Glutamatergic neuron (in vitro differentiated cells): ENCODE measurements at regions not wholly inside any gene's neighbourhood (a gene's known extent, or its start where the extent isn't known, plus 50 kb on each side); places are given as distances from the start of the nearest gene placed in this dataset.

Experiments
- DNase-seq: peaks from one replicate; pipeline ENCODE4 v3.0.0; 2022
- H3K27ac Mint-ChIP-seq: one replicate; pipeline ENCODE4 v1.8.0; 2020; ENCODE audit warnings: mild to moderate bottlenecking, mixed read lengths, inconsistent platforms; ENCODE audit not compliant: unreplicated experiment
- H3K27me3 Mint-ChIP-seq: one replicate; pipeline ENCODE4 v1.8.0; 2020; ENCODE audit warnings: mild to moderate bottlenecking, moderate library complexity, mixed read lengths, inconsistent platforms; ENCODE audit not compliant: unreplicated experiment
- H3K36me3 Mint-ChIP-seq: one replicate; pipeline ENCODE4 v1.8.0; 2020; ENCODE audit warnings: mild to moderate bottlenecking, mixed read lengths, inconsistent platforms; ENCODE audit not compliant: unreplicated experiment
- H3K4me1 Mint-ChIP-seq: one replicate; pipeline ENCODE4 v1.8.0; 2020; ENCODE audit warnings: mild to moderate bottlenecking, low read depth, mixed read lengths, inconsistent platforms; ENCODE audit not compliant: unreplicated experiment
- H3K4me3 Mint-ChIP-seq: one replicate; pipeline ENCODE4 v1.8.0; 2020; ENCODE audit warnings: mild to moderate bottlenecking, mixed read lengths, inconsistent platforms; ENCODE audit not compliant: unreplicated experiment
- H3K9me3 Mint-ChIP-seq: one replicate; pipeline ENCODE4 v1.8.0; 2020; ENCODE audit warnings: mild to moderate bottlenecking, moderate library complexity, mixed read lengths, inconsistent platforms; ENCODE audit not compliant: unreplicated experiment
- TF ChIP-seq, protein P1 (sequence below): fragments of 200-600 bp; sonication (generic); IDR thresholded peaks from one replicate; pipeline ENCODE4 v1.5.0; 2021; ENCODE audit not compliant: partially characterized antibody, unreplicated experiment

DNA sequence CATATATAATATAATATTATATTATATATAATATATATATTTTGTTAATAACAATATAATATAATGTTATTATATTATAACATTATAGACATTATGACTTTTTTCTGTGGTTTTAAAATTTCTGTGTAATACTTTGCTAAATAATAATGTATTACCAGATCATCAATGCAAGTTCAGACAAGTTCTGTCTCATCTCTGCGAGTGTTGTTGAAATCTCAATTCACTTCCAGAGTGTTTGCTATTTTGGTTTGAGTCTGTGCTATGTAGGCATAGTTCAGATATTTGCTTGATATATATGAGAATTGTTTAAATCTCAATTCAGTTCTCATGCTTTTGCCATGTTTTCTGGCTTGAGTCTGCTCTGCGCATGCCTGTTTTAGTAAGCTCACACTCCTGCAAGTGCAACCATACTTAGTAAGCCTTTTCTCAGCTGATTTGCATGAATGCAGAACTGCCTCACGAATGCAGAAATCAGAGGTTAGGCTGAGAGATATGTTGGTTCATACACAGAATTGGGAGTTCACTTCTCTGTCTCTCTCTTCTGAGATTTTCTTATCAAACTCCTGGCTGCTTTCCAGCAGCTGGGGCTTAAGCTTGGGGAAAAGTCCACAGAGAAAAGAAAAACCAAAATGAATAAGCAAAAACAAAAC lies 830.2 kb upstream of the SORCS1 start:
- Mint-ChIP-seq H3K9me3 (no peaks in the 10 kb centered on the region), H3K4me3 (no peak overlapping the region), H3K36me3 (no peaks in the 10 kb centered on the region), H3K27me3 (peaks cover 1% of the 10 kb centered on the region), H3K27ac (no peak overlapping the region), H3K4me1 (no peaks in the 10 kb centered on the region)
- no peak for DNase-seq
- TF ChIP-seq, protein P1, sequence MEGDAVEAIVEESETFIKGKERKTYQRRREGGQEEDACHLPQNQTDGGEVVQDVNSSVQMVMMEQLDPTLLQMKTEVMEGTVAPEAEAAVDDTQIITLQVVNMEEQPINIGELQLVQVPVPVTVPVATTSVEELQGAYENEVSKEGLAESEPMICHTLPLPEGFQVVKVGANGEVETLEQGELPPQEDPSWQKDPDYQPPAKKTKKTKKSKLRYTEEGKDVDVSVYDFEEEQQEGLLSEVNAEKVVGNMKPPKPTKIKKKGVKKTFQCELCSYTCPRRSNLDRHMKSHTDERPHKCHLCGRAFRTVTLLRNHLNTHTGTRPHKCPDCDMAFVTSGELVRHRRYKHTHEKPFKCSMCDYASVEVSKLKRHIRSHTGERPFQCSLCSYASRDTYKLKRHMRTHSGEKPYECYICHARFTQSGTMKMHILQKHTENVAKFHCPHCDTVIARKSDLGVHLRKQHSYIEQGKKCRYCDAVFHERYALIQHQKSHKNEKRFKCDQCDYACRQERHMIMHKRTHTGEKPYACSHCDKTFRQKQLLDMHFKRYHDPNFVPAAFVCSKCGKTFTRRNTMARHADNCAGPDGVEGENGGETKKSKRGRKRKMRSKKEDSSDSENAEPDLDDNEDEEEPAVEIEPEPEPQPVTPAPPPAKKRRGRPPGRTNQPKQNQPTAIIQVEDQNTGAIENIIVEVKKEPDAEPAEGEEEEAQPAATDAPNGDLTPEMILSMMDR = no peak

DNA sequence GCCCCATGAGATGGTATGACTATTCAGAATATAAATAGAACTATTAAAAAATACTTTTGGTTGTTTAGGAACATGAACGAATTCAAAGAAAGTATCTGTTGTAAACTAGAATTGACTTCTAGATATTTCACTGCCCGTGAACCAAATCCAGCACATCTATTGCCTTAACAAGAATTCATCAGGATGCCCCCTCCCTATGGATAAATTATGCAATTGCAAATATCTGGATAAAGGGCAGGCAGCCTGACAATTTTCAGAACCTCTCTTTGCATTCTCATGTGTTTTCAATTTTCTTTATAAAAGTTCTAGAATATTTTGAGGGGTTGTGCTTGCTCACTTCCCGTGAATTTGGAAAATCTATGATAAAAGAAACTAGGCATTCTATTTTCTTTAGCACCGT lies 822.1 kb upstream of the SORCS1 start:
- TF ChIP-seq, protein P1 = no peak
- no peaks in the 10 kb centered on the region for H3K36me3 Mint-ChIP-seq

DNA sequence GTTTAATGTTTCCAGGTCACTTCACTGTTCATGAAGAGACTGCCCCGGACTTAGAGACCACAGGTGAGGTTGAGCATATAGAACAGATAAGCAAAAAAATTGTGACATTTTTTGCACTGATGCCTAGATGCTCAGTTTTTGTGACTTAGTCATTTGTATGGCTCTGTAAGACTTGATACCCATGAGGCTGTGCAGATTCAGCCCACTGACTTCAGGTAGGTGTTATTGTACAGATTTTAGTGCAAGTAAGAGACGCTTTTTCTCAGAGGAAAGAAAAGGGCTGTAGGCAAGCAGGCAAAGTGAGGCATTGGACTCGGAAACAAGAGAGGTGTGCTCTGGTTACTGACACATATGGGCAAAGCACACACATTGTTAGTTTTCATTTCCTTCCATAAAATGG lies 820.1 kb upstream of the SORCS1 start:
- Mint-ChIP-seq H3K27me3 (no peaks in the 10 kb centered on the region), H3K36me3 (no peaks in the 10 kb centered on the region), H3K4me1 (no peaks in the 10 kb centered on the region), H3K4me3 (no peak overlapping the region), H3K9me3 (no peaks in the 10 kb centered on the region), H3K27ac (no peak overlapping the region)
- no peak for DNase-seq
- TF ChIP-seq, protein P1 = no peak

More for the DNA sequence above, 822.1 kb upstream of the SORCS1 start:
- H3K27me3 Mint-ChIP-seq = no peaks in the 10 kb centered on the region
- H3K4me1 Mint-ChIP-seq = no peaks in the 10 kb centered on the region
- no peak overlapping the region for H3K27ac Mint-ChIP-seq
- no peak overlapping the region for H3K4me3 Mint-ChIP-seq
- DNase-seq = no peak
- no peaks in the 10 kb centered on the region for H3K9me3 Mint-ChIP-seq

DNA sequence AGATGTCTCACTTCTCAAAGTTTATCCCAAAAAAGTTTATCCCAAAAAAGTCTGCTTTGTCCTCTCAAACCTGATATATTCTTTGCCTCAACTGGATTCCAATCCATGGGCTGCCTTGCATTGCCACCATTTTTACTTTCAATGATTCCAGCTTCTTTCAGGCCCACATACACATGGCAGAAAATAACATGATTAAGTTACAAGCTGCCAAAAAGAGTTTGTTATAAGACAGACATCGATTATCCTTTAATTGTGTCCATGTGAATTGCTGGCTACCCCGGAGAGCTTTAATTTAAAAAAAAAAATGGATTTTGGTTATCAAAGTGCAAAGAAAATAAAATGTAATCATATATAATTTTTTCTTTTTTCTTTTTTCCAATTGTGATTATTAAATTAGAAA lies 819.6 kb upstream of the SORCS1 start:
- TF ChIP-seq, protein P1 = no peak
- H3K27ac Mint-ChIP-seq = no peak overlapping the region
- no peak overlapping the region for H3K4me3 Mint-ChIP-seq
- H3K27me3 Mint-ChIP-seq = no peaks in the 10 kb centered on the region
- H3K4me1 Mint-ChIP-seq = no peaks in the 10 kb centered on the region
- no peaks in the 10 kb centered on the region for H3K9me3 Mint-ChIP-seq
- H3K36me3 Mint-ChIP-seq = no peaks in the 10 kb centered on the region
- no peak for DNase-seq

DNA sequence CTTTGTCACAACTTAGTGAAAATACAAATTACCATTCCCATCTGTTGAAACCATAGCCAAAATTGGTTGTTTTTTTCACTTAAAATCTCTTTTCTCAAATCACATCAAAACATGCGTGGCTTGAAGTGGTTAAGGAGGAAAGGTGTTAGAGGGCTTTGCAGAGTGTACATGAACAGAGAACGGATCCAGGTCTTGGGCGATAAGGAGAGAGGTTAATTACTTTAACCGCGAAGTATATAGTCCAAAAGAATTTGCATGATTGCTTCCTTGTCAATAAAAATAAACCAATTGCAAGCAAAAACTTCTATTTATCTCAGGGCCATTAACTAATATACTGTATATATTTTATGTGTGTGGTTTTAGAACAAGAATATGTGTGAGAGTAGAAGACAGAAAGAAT lies 813.9 kb upstream of the SORCS1 start:
- no peaks in the 10 kb centered on the region for H3K4me1 Mint-ChIP-seq
- TF ChIP-seq, protein P1 = no peak

More for the DNA sequence above, 813.9 kb upstream of the SORCS1 start:
- Mint-ChIP-seq H3K36me3 (no peaks in the 10 kb centered on the region), H3K27ac (no peak overlapping the region), H3K9me3 (no peaks in the 10 kb centered on the region), H3K27me3 (no peaks in the 10 kb centered on the region), H3K4me3 (no peak overlapping the region)
- no peak for DNase-seq
